CD4-positive, CD25-positive, alpha-beta regulatory T cell (primary cell): ENCODE measurements at regions not wholly inside any gene's neighbourhood (a gene's known extent, or its start where the extent isn't known, plus 50 kb on each side); places are given as distances from the start of the nearest gene placed in this dataset.

Source experiments
- ATAC-seq, 2 donors: fragments of 150-1000 bp; cut with Tn5 transposase; one replicate each; pipeline ENCODE4 v1.10.0; 2021; ENCODE audit warnings: low read depth in 2 of 2, moderate number of reproducible peaks in 2 of 2, moderate library complexity in 1 of 2
- DNase-seq, 3 donors: peaks; one replicate each; pipeline versions ENCODE4 v3.0.0 to v3.0.0-alpha.2; 2012 to 2022; ENCODE audit warnings: mixed read lengths in 1 of 3
- H3K27ac ChIP-seq: one replicate; pipeline ENCODE4 v1.7.0; 2013; ENCODE audit warnings: mild to moderate bottlenecking, low read length; ENCODE audit not compliant: insufficient read depth, poor library complexity, severe bottlenecking
- H3K27me3 ChIP-seq: one replicate; pipeline ENCODE4 v1.7.0; 2013; ENCODE audit warnings: low read length; ENCODE audit not compliant: control insufficient read depth, insufficient read depth
- H3K36me3 ChIP-seq: one replicate; pipeline ENCODE4 v1.7.0; 2013; ENCODE audit warnings: mild to moderate bottlenecking, low read length, moderate library complexity; ENCODE audit not compliant: control insufficient read depth, insufficient read depth
- H3K4me1 ChIP-seq: 2 replicates; pipeline ENCODE4 v1.7.0; 2013; ENCODE audit warnings: mild to moderate bottlenecking, low read length; ENCODE audit not compliant: insufficient read depth, control insufficient read depth, poor library complexity, severe bottlenecking
- H3K4me3 ChIP-seq: one replicate; pipeline ENCODE4 v1.7.0; 2013; ENCODE audit warnings: low read depth, mild to moderate bottlenecking, low read length, moderate library complexity
- H3K9me3 ChIP-seq, 2 experiments: 1 replicate in 1 of 2; 2 replicates in 1 of 2; pipeline ENCODE4 v1.7.0; 2013; ENCODE audit warnings: low read length in 2 of 2, mild to moderate bottlenecking in 1 of 2, moderate library complexity in 1 of 2; ENCODE audit not compliant: control insufficient read depth in 2 of 2
- H3K27ac Mint-ChIP-seq, 3 donors: one replicate each; pipeline ENCODE4 v1.8.0; 2020 to 2022; ENCODE audit warnings: mild to moderate bottlenecking in 3 of 3, mixed read lengths in 3 of 3, moderate library complexity in 2 of 3
- H3K27me3 Mint-ChIP-seq: one replicate; pipeline ENCODE4 v1.8.0; 2022; ENCODE audit warnings: mild to moderate bottlenecking, mixed read lengths
- H3K36me3 Mint-ChIP-seq: one replicate; pipeline ENCODE4 v1.8.0; 2020; ENCODE audit warnings: mixed read lengths
- H3K4me1 Mint-ChIP-seq, 4 donors: one replicate each; pipeline ENCODE4 v1.8.0; 2020 to 2022; ENCODE audit warnings: mixed read lengths in 4 of 4, mild to moderate bottlenecking in 1 of 4
- H3K4me3 Mint-ChIP-seq, 4 donors: one replicate each; pipeline ENCODE4 v1.8.0; 2020 to 2022; ENCODE audit warnings: mild to moderate bottlenecking in 4 of 4, mixed read lengths in 4 of 4, moderate library complexity in 3 of 4
- H3K9me3 Mint-ChIP-seq, 7 donors: one replicate each; pipeline ENCODE4 v1.8.0; 2020 to 2022; ENCODE audit warnings: mixed read lengths in 7 of 7, mild to moderate bottlenecking in 3 of 7, moderate library complexity in 2 of 7

DNA sequence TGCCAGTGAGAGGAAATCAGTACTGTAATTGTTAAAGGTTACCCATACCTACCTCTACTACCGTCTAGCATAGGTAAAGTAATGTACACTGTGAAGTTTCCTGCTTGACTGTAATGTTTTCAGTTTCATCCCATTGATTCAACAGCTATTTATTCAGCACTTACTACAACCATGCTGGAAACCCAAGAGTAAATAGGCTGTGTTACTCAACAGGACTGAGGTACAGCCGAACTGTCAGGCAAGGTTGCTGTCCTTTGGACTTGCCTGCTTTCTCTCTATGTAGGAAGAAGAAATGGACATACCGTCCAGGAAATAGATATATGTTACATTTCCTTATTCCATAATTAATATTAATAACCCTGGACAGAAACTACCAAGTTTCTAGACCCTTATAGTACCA lies 265.5 kb downstream of the NR2F2 start:
- H3K4me1 Mint-ChIP-seq = no peaks in the 10 kb centered on the region
- no peak for DNase-seq
- ATAC-seq = no peak

DNA sequence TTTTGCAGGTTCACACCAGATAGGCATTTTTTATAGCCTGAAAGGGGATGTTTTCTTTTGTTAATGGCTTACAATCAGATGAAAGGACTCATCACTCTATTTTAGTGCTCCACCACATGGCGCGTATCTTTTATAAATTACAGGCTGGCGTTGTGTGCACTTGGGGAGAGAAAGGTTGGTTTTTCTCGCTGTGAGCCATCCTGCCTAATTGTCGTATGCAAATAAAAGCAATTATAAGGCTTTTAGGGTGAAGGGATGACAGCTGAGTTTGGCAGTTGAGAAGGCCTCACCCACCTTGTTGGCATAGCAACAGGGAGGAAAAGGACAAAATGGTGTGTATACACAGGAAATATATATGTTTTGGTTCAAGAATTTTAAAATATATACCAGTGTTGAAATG lies 268.0 kb downstream of the NR2F2 start:
- no peak overlapping the region for H3K27ac Mint-ChIP-seq
- no peaks in the 10 kb centered on the region for H3K27me3 ChIP-seq
- H3K36me3 Mint-ChIP-seq = no peaks in the 10 kb centered on the region
- H3K4me3 ChIP-seq = no peak overlapping the region
- H3K4me1 Mint-ChIP-seq = no peaks in the 10 kb centered on the region
- H3K9me3 ChIP-seq = no peaks in the 10 kb centered on the region
- no peak for ATAC-seq
- peaks cover 0 to 4% (median 0%) of the 10 kb centered on the region in 7 donors for H3K9me3 Mint-ChIP-seq
- no peak overlapping the region for H3K4me3 Mint-ChIP-seq
- DNase-seq = no peak
- H3K27ac ChIP-seq = no peak overlapping the region
- no peaks in the 10 kb centered on the region for H3K27me3 Mint-ChIP-seq
- no peaks in the 10 kb centered on the region for H3K36me3 ChIP-seq
- H3K4me1 ChIP-seq = no peaks in the 10 kb centered on the region

More for the DNA sequence above, 265.5 kb downstream of the NR2F2 start:
- H3K27ac Mint-ChIP-seq = no peak overlapping the region
- no peaks in the 10 kb centered on the region for H3K9me3 Mint-ChIP-seq
- H3K27ac ChIP-seq = no peak overlapping the region
- H3K4me1 ChIP-seq = no peaks in the 10 kb centered on the region
- H3K4me3 Mint-ChIP-seq = no peak overlapping the region
- H3K36me3 ChIP-seq = no peaks in the 10 kb centered on the region
- no peaks in the 10 kb centered on the region for H3K9me3 ChIP-seq
- no peaks in the 10 kb centered on the region for H3K27me3 ChIP-seq
- H3K36me3 Mint-ChIP-seq = no peaks in the 10 kb centered on the region
- no peaks in the 10 kb centered on the region for H3K27me3 Mint-ChIP-seq
- no peak overlapping the region for H3K4me3 ChIP-seq

DNA sequence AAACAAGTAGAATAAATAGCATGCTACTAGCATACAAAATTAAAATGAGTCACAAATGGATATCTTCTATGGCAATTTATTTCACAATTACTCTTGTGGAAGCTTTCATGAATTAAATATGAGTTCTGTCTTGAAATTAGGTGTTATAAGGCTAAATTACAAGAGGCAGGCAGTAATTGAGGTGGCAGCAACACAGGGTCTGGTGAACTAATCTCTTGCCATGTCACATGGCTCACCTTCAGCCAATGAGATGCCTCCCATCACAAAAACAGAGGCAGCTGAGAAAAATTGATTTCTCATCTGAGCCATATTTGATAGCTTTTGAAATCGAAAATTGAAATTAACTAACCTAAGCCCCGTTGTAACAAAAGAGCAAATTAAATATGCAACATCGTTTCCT lies 268.8 kb downstream of the NR2F2 start:
- DNase-seq (no peak), ATAC-seq (no peak)
- no peaks in the 10 kb centered on the region for H3K36me3 Mint-ChIP-seq
- H3K27me3 Mint-ChIP-seq = no peaks in the 10 kb centered on the region
- no peak overlapping the region for H3K4me3 Mint-ChIP-seq
- Histone ChIP-seq H3K27ac (no peak overlapping the region), H3K36me3 (no peaks in the 10 kb centered on the region), H3K27me3 (no peaks in the 10 kb centered on the region), H3K4me3 (no peak overlapping the region), H3K4me1 (no peaks in the 10 kb centered on the region), H3K9me3 (no peaks in the 10 kb centered on the region)
- no peaks in the 10 kb centered on the region for H3K4me1 Mint-ChIP-seq
- H3K27ac Mint-ChIP-seq = no peak overlapping the region
- H3K9me3 Mint-ChIP-seq = peaks cover 0 to 4% (median 0%) of the 10 kb centered on the region in 7 donors

- H3K9me3 ChIP-seq = no peaks in the 10 kb centered on the region
- no peak for DNase-seq
- H3K27ac Mint-ChIP-seq = no peak overlapping the region
- H3K36me3 ChIP-seq = no peaks in the 10 kb centered on the region
- peaks cover 0 to 4% (median 0%) of the 10 kb centered on the region in 7 donors for H3K9me3 Mint-ChIP-seq
- no peak overlapping the region for H3K4me3 Mint-ChIP-seq
- no peaks in the 10 kb centered on the region for H3K36me3 Mint-ChIP-seq
- no peak for ATAC-seq
- H3K27me3 ChIP-seq = no peaks in the 10 kb centered on the region
- no peak overlapping the region for H3K27ac ChIP-seq
- H3K4me1 Mint-ChIP-seq = no peaks in the 10 kb centered on the region
- H3K4me3 ChIP-seq = no peak overlapping the region
- no peaks in the 10 kb centered on the region for H3K27me3 Mint-ChIP-seq
- no peaks in the 10 kb centered on the region for H3K4me1 ChIP-seq
Measured at GRCh38 chr15:96600350-96600749, 269.9 kb downstream of the NR2F2 start.

- no peaks in the 10 kb centered on the region for H3K27me3 Mint-ChIP-seq
- DNase-seq (no peak), ATAC-seq (no peak)
- Histone ChIP-seq H3K4me3 (no peak overlapping the region), H3K36me3 (no peaks in the 10 kb centered on the region), H3K27ac (no peak overlapping the region), H3K9me3 (peaks cover 0 to 3% of the 10 kb centered on the region in 2 experiments), H3K4me1 (no peaks in the 10 kb centered on the region), H3K27me3 (no peaks in the 10 kb centered on the region)
- H3K27ac Mint-ChIP-seq = no peak overlapping the region
- no peaks in the 10 kb centered on the region for H3K4me1 Mint-ChIP-seq
- peaks cover 0 to 3% (median 0%) of the 10 kb centered on the region in 7 donors for H3K9me3 Mint-ChIP-seq
- H3K4me3 Mint-ChIP-seq = no peak overlapping the region
- H3K36me3 Mint-ChIP-seq = no peaks in the 10 kb centered on the region
Measured at GRCh38 chr15:96606617-96607016, 276.1 kb downstream of the NR2F2 start.

DNA sequence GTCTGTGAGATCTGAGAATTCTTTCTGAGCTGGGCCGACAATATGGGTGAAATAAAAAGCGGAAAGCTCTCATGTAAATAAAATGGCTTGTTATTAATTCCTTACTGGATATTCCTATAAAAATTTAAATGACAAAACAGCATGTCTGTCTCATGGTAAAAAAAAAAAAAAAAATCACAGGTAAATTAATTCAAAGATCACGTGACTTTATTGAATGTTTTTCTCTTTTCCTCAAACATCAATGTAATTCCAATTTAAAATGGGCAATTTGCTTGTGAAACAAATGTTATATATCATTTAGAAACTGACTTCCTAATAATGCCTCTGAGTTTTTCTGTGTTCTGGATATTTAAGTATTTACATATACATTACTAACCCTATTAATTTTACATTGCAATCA lies 280.3 kb downstream of the NR2F2 start:
- ATAC-seq (no peak), DNase-seq (no peak)
- Histone ChIP-seq H3K4me3 (no peak overlapping the region), H3K36me3 (no peaks in the 10 kb centered on the region), H3K27ac (no peak overlapping the region), H3K27me3 (no peaks in the 10 kb centered on the region), H3K9me3 (peaks cover 0 to 3% of the 10 kb centered on the region in 2 experiments), H3K4me1 (no peaks in the 10 kb centered on the region)
- Mint-ChIP-seq H3K27ac (no peak overlapping the region), H3K9me3 (peaks cover 0 to 5% (median 2%) of the 10 kb centered on the region in 7 donors), H3K4me3 (no peak overlapping the region), H3K27me3 (no peaks in the 10 kb centered on the region), H3K36me3 (no peaks in the 10 kb centered on the region), H3K4me1 (no peaks in the 10 kb centered on the region)

- H3K4me1 ChIP-seq = no peaks in the 10 kb centered on the region
- H3K4me3 Mint-ChIP-seq = no peak overlapping the region
- no peaks in the 10 kb centered on the region for H3K36me3 ChIP-seq
- H3K27me3 ChIP-seq = no peaks in the 10 kb centered on the region
- H3K9me3 Mint-ChIP-seq = peaks cover 0 to 10% (median 2%) of the 10 kb centered on the region in 7 donors
- H3K9me3 ChIP-seq = peaks cover 0 to 3% of the 10 kb centered on the region in 2 experiments
- peaks cover 5% of the 10 kb centered on the region for H3K27me3 Mint-ChIP-seq
- no peak overlapping the region for H3K27ac ChIP-seq
- H3K4me1 Mint-ChIP-seq = no peaks in the 10 kb centered on the region
- no peak for DNase-seq
- H3K4me3 ChIP-seq = no peak overlapping the region
- H3K36me3 Mint-ChIP-seq = no peaks in the 10 kb centered on the region
- no peak overlapping the region for H3K27ac Mint-ChIP-seq
- no peak for ATAC-seq
Measured at GRCh38 chr15:96612917-96613316, 282.4 kb downstream of the NR2F2 start.

DNA sequence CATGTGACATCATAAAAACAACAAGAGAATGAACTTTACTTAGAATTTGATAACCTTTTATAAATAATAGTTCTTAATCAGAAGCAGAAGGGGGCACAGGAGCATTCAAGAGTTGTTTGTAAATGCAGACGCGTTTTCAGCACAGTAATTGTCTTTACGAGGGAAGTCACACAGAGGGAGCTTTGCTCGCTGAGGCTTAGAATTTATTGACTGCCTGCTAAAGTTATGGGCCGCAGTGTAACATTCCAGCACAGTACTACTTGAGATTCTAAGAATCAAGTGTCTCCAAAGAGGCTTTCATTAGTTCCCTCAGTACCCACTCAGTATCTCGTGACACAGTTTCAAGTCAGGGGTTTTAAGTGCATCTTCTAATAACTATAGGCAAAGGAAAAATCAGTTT lies 288.7 kb downstream of the NR2F2 start:
- Mint-ChIP-seq H3K9me3 (peaks cover 0 to 6% (median 0%) of the 10 kb centered on the region in 7 donors), H3K4me1 (no peaks in the 10 kb centered on the region), H3K4me3 (no peak overlapping the region), H3K27me3 (peaks cover 5% of the 10 kb centered on the region), H3K36me3 (no peaks in the 10 kb centered on the region), H3K27ac (no peak overlapping the region)
- H3K4me3 ChIP-seq = no peak overlapping the region
- no peak overlapping the region for H3K27ac ChIP-seq
- DNase-seq (no peak), ATAC-seq (no peak)
- H3K27me3 ChIP-seq = no peaks in the 10 kb centered on the region
- no peaks in the 10 kb centered on the region for H3K9me3 ChIP-seq
- H3K36me3 ChIP-seq = no peaks in the 10 kb centered on the region
- no peaks in the 10 kb centered on the region for H3K4me1 ChIP-seq
